Right lobe of liver (tissue), 6 donors: ENCODE measurements at regions not wholly inside any gene's neighbourhood (a gene's known extent, or its start where the extent isn't known, plus 50 kb on each side); places are given as distances from the start of the nearest gene placed in this dataset.

Experiments used
- ATAC-seq, 4 donors: fragments of 200-7000 bp; cut with Tn5 transposase; one replicate each; pipeline ENCODE4 v1.9.1; 2020; ENCODE audit warnings: mild to moderate bottlenecking in 4 of 4, moderate library complexity in 4 of 4
- DNase-seq, 3 donors: peaks; one replicate each; pipeline ENCODE4 v3.0.0-alpha.2; 2020
- H3K27ac ChIP-seq, 3 donors: fragments of 200-600 bp; one replicate each; pipeline ENCODE4 v1.8.0; 2022
- H3K27me3 ChIP-seq, 2 donors: fragments of 200-600 bp; one replicate each; pipeline ENCODE4 v1.8.0; 2022
- H3K36me3 ChIP-seq, 4 donors: fragments of 200-600 bp; sonication (generic) in 1 of 4; one replicate each; pipeline versions ENCODE4 v1.5.1 to v1.8.0; 2017 to 2022; ENCODE audit warnings: control low read depth in 1 of 4
- H3K4me1 ChIP-seq, 4 donors: fragments of 200-600 bp; sonication (generic) in 1 of 4; one replicate each; pipeline versions ENCODE4 v1.5.1 to v1.8.0; 2017 to 2022; ENCODE audit warnings: control low read depth in 1 of 4
- H3K4me3 ChIP-seq, 3 donors: fragments of 200-600 bp; one replicate each; pipeline ENCODE4 v1.8.0; 2022
- H3K9me3 ChIP-seq, 4 donors: fragments of 200-600 bp; sonication (generic) in 1 of 4; one replicate each; pipeline versions ENCODE4 v1.5.1 to v1.8.0; 2017 to 2022; ENCODE audit warnings: control low read depth in 1 of 4
- CTCF ChIP-seq, 4 donors: fragments of 200-600 bp in 3 of 4; fragments of 450-650 bp in 1 of 4; IDR thresholded peaks; one replicate each; pipeline versions ENCODE4 v1.5.1 to v1.8.0; 2016 to 2022; ENCODE audit warnings: antibody characterized with exemption in 4 of 4, mild to moderate bottlenecking in 2 of 4
- POLR2A ChIP-seq: fragments of 450-650 bp; IDR thresholded peaks from one replicate; pipeline ENCODE4 v1.6.1; 2017; ENCODE audit warnings: antibody characterized with exemption, mild to moderate bottlenecking
- WGBS: methylation state at CpG from one replicate; pipeline ENCODE4 v1.1.6; 2018; ENCODE audit warnings: low coverage, low lambda C conversion rate; ENCODE audit not compliant: insufficient coverage; ENCODE audit errors: missing lambda C conversion rate; 5-methylcytosine and 5-hydroxymethylcytosine counted together
- intact Hi-C, 2 donors: fragments of 100-400 bp; cut with DNase I; formaldehyde crosslinking; loops; one replicate each; pipeline versions ENCODE4 v1.11.2 to v1.14.1; 2022
- donor health status: DM: no; HTN: yes; CAD: no.
- donor health status: DM: no; HTN: no; CAD: no.
- donor health status: DM: no; HTN: no; CAD: no.
- donor health status: DM: no; HTN: yes; CAD: no.
- donor health status: DM: no; HTN: yes; CAD: no.

GRCh38 chr4:27916452-27917184 is 1056.0 kb downstream of the STIM2 start:
- Histone ChIP-seq H3K27ac (no peak overlapping the region), H3K4me3 (no peak overlapping the region), H3K27me3 (no peaks in the 10 kb centered on the region), H3K4me1 (no peaks in the 10 kb centered on the region), H3K36me3 (no peaks in the 10 kb centered on the region), H3K9me3 (no peaks in the 10 kb centered on the region)
- peak in 2 of 4 donors; percentile 40 to 54 for ATAC-seq
- intact Hi-C loops, result no loop called here
- TF ChIP-seq CTCF (IDR thresholded peaks at IDR 0.05) (no peak), POLR2A (no peak)
- no peak for DNase-seq
- WGBS, result 30% methylated on average over 2 of the region's 2 CpGs

GRCh38 chr4:27917381-27917780 is 1056.7 kb downstream of the STIM2 start:
- WGBS, result 43% methylated on average over 2 of the region's 2 CpGs
- DNase-seq (no peak), ATAC-seq (no peak)
- Histone ChIP-seq H3K27me3 (no peaks in the 10 kb centered on the region), H3K9me3 (no peaks in the 10 kb centered on the region), H3K36me3 (no peaks in the 10 kb centered on the region), H3K4me1 (no peaks in the 10 kb centered on the region), H3K27ac (no peak overlapping the region), H3K4me3 (no peak overlapping the region)
- intact Hi-C loops, result no loop called here
- TF ChIP-seq POLR2A (no peak), CTCF (IDR thresholded peaks at IDR 0.05) (no peak)

GRCh38 chr4:27921231-27921630 is 1060.6 kb downstream of the STIM2 start:
- no peaks in the 10 kb centered on the region for H3K9me3 ChIP-seq
- ATAC-seq, result no peak
- H3K27me3 ChIP-seq, result no peaks in the 10 kb centered on the region
- 39% methylated on average over 4 of the region's 4 CpGs for WGBS
- no peak for DNase-seq
- no peak overlapping the region for H3K27ac ChIP-seq
- no peaks in the 10 kb centered on the region for H3K36me3 ChIP-seq
- no peak overlapping the region for H3K4me3 ChIP-seq
- TF ChIP-seq POLR2A, result no peak
- no peak for TF ChIP-seq CTCF (IDR thresholded peaks at IDR 0.05)
- intact Hi-C loops, result no loop called here
- H3K4me1 ChIP-seq, result no peaks in the 10 kb centered on the region

GRCh38 chr4:27928761-27929540 is 1068.3 kb downstream of the STIM2 start:
- intact Hi-C loops, result no loop called here
- Histone ChIP-seq H3K9me3 (no peaks in the 10 kb centered on the region), H3K4me1 (no peaks in the 10 kb centered on the region), H3K4me3 (no peak overlapping the region), H3K36me3 (no peaks in the 10 kb centered on the region), H3K27me3 (no peaks in the 10 kb centered on the region), H3K27ac (no peak overlapping the region)
- 27% methylated on average over 4 of the region's 4 CpGs for WGBS
- ATAC-seq (no peak), DNase-seq (no peak)
- TF ChIP-seq CTCF (IDR thresholded peaks at IDR 0.05), result no peak
- no peak for TF ChIP-seq POLR2A
